ENCODE measurements at regions not wholly inside any gene's neighbourhood (a gene's known extent, or its start where the extent isn't known, plus 50 kb on each side); places are given as distances from the start of the nearest gene placed in this dataset.
A peak's percentile ranks its signal among the peaks of the same experiment; 100 is the strongest.
"Not testable (repeated sequence)": the region's sequence is repeated elsewhere in the genome, so short reads cannot be mapped to it uniquely, and the experiment has no call there.

DNA sequence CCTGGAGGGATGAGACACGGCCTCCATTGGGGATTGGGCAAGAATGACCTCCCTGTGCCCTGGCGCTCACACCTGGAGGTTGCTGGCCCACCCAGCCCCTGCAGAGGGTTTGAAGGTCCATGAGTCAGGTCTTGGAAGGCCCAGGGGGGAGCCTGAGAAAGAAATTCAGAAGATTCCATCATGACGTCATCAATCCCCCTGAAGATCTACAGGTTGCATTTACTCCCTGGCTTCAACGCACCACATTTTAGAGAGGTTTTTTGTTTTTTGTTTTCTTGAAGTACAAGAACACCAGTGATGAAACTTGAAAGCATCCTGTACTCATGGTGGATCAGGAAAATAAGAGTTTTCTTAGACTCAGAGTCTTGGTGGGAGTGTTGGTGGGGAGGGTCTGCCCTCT, 82.4 kb upstream of the SLC25A33 start:
- 80 to 100% (median 93%) methylated on average over 1 to 3 of the region's 4 CpGs; no CpG with 5 or more reads in 5 of the 10 experiments for WGBS, 10 experiments
- in situ Hi-C loops (cut with MboI; ENCODE audit: low pct_unique_long_range_greater_than_20kb in 2 of 9, low sequenced_read_pairs in 9 of 9, unreplicated experiment in 9 of 9), result no loop called here
- no peak for ATAC-seq (replicated peaks in 6 of 8)
- Histone ChIP-seq H3K27ac (no peak overlapping the region), H3K4me1 (replicated peaks in 1 of 2) (peaks cover 23 to 33% of the 10 kb centered on the region in 2 donors), H3K4me3 (no peak overlapping the region)

GRCh38 chr1:9459816-9460407, 79.4 kb upstream of the SLC25A33 start:
- in situ Hi-C loops (cut with MboI; ENCODE audit: low pct_unique_long_range_greater_than_20kb in 2 of 9, low sequenced_read_pairs in 9 of 9, unreplicated experiment in 9 of 9), result no loop called here
- 0 to 71% (median 69%) methylated on average over 1 to 10 of the region's 10 CpGs; no CpG with 5 or more reads in 5 of the 10 experiments for WGBS, 10 experiments
- peak in 1 of 8 experiments; percentile 29 for ATAC-seq (replicated peaks in 6 of 8)
- H3K27ac ChIP-seq, result no peak overlapping the region
- H3K4me3 ChIP-seq, result no peak overlapping the region
- H3K4me1 ChIP-seq (replicated peaks in 1 of 2), result peaks cover 2 to 7% of the 10 kb centered on the region in 2 donors

GRCh38 chr1:9465640-9466039, 73.6 kb upstream of the SLC25A33 start:
- H3K4me3 ChIP-seq, result no peak overlapping the region
- H3K4me1 ChIP-seq (replicated peaks in 1 of 2), result no peaks in the 10 kb centered on the region
- no peak for ATAC-seq (replicated peaks in 6 of 8)
- H3K27ac ChIP-seq, result no peak overlapping the region
- 60 to 100% (median 88%) methylated on average over 1 to 9 of the region's 9 CpGs; no CpG with 5 or more reads in 1 of the 10 experiments for WGBS, 10 experiments
- in situ Hi-C loops (cut with MboI; ENCODE audit: low pct_unique_long_range_greater_than_20kb in 2 of 9, low sequenced_read_pairs in 9 of 9, unreplicated experiment in 9 of 9), result no loop called here

- H3K4me3 ChIP-seq, result no peak overlapping the region
- H3K27ac ChIP-seq, result no peak overlapping the region
- in situ Hi-C loops (cut with MboI; ENCODE audit: low pct_unique_long_range_greater_than_20kb in 2 of 9, low sequenced_read_pairs in 9 of 9, unreplicated experiment in 9 of 9), result no loop called here
- WGBS, 10 experiments, result 0 to 80% (median 70%) methylated on average over 2 to 26 of the region's 29 CpGs
- peak in 6 of 8 experiments; percentile 22 to 91 (median 36) for ATAC-seq (replicated peaks in 6 of 8)
- H3K4me1 ChIP-seq (replicated peaks in 1 of 2), result no peaks in the 10 kb centered on the region
Measured at GRCh38 chr1:9466780-9467758, 72.2 kb upstream of the SLC25A33 start.

- WGBS, 10 experiments, result 14 to 100% (median 83%) methylated on average over 1 to 2 of the region's 3 CpGs; no CpG with 5 or more reads in 5 of the 10 experiments
- in situ Hi-C loops (cut with MboI; ENCODE audit: low pct_unique_long_range_greater_than_20kb in 2 of 9, low sequenced_read_pairs in 9 of 9, unreplicated experiment in 9 of 9), result not testable (repeated sequence)
Measured at GRCh38 chr1:9469882-9470281, 69.4 kb upstream of the SLC25A33 start.

GRCh38 chr1:9471679-9472078, 67.6 kb upstream of the SLC25A33 start:
- ATAC-seq (replicated peaks in 6 of 8), result no peak
- WGBS, 10 experiments, result 33 to 98% (median 72%) methylated on average over 1 to 15 of the region's 15 CpGs; no CpG with 5 or more reads in 2 of the 10 experiments
- Histone ChIP-seq H3K4me3 (no peak overlapping the region), H3K4me1 (replicated peaks in 1 of 2) (peaks cover 6 to 7% of the 10 kb centered on the region in 2 donors), H3K27ac (no peak overlapping the region)
- in situ Hi-C loops (cut with MboI; ENCODE audit: low pct_unique_long_range_greater_than_20kb in 2 of 9, low sequenced_read_pairs in 9 of 9, unreplicated experiment in 9 of 9), result no loop called here

More at GRCh38 chr1:9469882-9470281, 69.4 kb upstream of the SLC25A33 start:
- not testable (repeated sequence) for ATAC-seq (replicated peaks in 6 of 8); H3K4me1 ChIP-seq (replicated peaks in 1 of 2); H3K27ac ChIP-seq; H3K4me3 ChIP-seq

GRCh38 chr1:9472386-9473031, 66.8 kb upstream of the SLC25A33 start:
- in situ Hi-C loops (cut with MboI; ENCODE audit: low pct_unique_long_range_greater_than_20kb in 2 of 9, low sequenced_read_pairs in 9 of 9, unreplicated experiment in 9 of 9), result no loop called here
- H3K4me1 ChIP-seq (replicated peaks in 1 of 2), result peaks cover 6 to 10% of the 10 kb centered on the region in 2 donors
- H3K27ac ChIP-seq, result no peak overlapping the region
- WGBS, 10 experiments, result 11 to 98% (median 79%) methylated on average over 3 to 9 of the region's 13 CpGs; no CpG with 5 or more reads in 5 of the 10 experiments
- H3K4me3 ChIP-seq, result no peak overlapping the region
- ATAC-seq (replicated peaks in 6 of 8), result no peak

DNA sequence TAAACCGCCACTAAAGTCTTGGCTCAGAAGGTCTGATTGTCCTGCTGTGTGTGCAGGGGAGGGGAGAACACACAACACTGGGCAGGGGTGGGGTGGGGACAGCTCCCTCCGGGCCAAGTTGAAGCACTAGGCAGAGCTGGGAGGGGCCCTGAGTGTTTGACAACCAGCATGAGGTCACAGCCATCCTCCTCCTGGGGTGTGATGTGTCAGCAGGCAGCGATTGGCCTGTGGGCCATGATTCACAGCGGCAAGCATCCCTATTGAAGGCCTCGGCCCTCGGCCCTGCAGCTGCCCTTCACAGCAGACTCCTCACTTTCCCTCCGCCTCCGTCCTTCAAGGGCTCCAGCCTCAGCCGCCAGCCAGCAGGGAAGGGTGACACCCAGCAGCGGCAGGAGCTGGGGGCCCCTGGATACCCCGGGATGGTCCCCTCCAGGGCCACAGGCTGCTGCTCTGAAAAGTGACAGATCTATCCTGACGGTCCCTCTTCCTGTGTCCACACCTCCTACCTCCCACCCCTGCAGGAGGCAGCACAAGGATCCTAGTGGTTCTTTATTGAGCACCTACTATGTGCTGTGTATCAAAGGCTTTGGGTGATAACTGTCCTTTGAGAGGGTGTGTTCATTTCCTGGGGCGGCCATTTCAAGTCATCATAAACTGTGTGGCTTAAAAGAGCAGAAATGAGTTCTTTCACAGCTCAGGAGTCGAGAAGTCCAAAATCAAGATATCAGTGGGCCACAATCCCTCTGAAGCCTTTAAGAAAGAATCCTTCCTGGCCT, 66.0 kb upstream of the SLC25A33 start:
- Histone ChIP-seq H3K4me1 (replicated peaks in 1 of 2) (peaks cover 6 to 10% of the 10 kb centered on the region in 2 donors), H3K27ac (peak overlapping the region; percentile 40 to 71), H3K4me3 (no peak overlapping the region)
- peak; percentile 94 to 99 (median 96) for ATAC-seq (replicated peaks in 6 of 8)
- in situ Hi-C loops (cut with MboI; ENCODE audit: low pct_unique_long_range_greater_than_20kb in 2 of 9, low sequenced_read_pairs in 9 of 9, unreplicated experiment in 9 of 9), result no loop called here
- WGBS, 10 experiments, result 10 to 77% (median 53%) methylated on average over 1 to 12 of the region's 14 CpGs; no CpG with 5 or more reads in 4 of the 10 experiments

DNA sequence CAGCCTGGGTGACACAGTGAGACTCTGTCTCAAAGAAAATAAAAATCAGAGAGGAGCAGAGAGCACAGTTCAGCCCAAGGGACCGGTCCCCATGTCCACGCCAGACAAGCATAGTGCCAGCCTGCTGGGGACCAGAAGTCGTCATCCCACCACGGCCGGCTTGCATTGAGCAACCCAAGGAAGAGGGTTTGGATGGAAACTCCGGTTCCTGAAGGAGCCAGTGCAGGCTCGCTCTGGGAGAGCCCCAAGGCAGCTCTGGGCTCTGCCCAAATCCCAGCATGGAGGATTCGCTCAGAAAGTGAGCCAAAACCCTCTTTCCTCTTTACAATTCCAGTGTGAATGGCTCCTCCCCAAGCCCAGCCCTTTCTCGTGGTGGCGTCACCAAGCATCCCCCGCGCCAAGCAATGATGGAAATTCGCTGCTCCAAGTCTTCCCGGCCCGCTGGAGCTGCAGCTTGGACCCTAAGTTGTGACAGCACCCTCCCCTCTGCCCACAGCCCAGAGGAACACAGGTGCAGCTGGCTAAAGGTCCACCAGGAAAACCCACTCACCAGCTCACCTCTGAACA, 64.1 kb upstream of the SLC25A33 start:
- no peak for ATAC-seq (replicated peaks in 6 of 8)
- peaks cover 6 to 10% of the 10 kb centered on the region in 2 donors for H3K4me1 ChIP-seq (replicated peaks in 1 of 2)
- 8 to 85% (median 74%) methylated on average over 4 to 15 of the region's 15 CpGs; no CpG with 5 or more reads in 4 of the 10 experiments for WGBS, 10 experiments
- H3K4me3 ChIP-seq, result no peak overlapping the region
- in situ Hi-C loops (cut with MboI; ENCODE audit: low pct_unique_long_range_greater_than_20kb in 2 of 9, low sequenced_read_pairs in 9 of 9, unreplicated experiment in 9 of 9), result loop anchor here in 8 of 9 experiments (25.0 kb wide), 4 partner anchors 188 to 363 kb away; partner anchors contain the start of genes GPR157 (in 1 of the 8) and SPSB1 (in 1 of the 8)
- no peak overlapping the region for H3K27ac ChIP-seq

DNA sequence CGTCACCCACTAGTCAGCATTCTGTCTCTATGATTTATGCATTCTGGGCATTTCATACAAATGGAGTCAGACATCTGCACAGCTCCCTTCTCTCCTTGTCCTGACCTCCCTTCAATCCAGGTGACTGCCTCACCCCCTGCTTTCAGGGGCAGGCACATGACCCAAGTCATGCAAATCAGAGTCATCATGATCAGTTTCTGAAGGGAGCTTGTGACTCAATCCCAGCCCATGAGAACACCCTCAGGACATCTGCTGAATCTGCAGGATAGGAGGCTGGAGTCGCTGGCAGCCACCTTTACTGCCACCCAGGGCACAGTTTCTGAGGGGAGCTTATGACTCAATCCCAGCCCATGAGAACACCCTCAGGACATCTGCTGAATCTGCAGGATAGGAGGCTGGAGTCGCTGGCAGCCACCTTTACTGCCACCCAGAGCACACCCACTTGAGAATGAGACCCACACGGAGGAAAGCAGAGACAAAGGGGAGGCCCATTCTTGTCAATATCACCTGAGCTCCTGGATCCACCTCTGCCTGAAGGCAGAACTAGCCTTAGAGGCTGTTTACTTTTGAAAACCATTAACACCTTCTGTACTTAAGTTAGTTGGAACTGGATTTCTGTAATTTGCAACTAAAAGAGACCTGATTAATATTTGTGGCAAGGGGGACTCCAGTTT, 62.3 kb upstream of the SLC25A33 start:
- Histone ChIP-seq H3K27ac (no peak overlapping the region), H3K4me1 (replicated peaks in 1 of 2) (peaks cover 6 to 16% of the 10 kb centered on the region in 2 donors), H3K4me3 (no peak overlapping the region)
- in situ Hi-C loops (cut with MboI; ENCODE audit: low pct_unique_long_range_greater_than_20kb in 2 of 9, low sequenced_read_pairs in 9 of 9, unreplicated experiment in 9 of 9), result loop anchor here in 8 of 9 experiments (25.0 kb wide), 4 partner anchors 190 to 365 kb away; partner anchors contain the start of genes GPR157 (in 1 of the 8) and SPSB1 (in 1 of the 8)
- ATAC-seq (replicated peaks in 6 of 8), result peak in 7 of 8 experiments; percentile 3 to 49 (median 32)
- 22 to 80% (median 40%) methylated on average over 1 to 4 of the region's 4 CpGs; no CpG with 5 or more reads in 3 of the 10 experiments for WGBS, 10 experiments

- in situ Hi-C loops (cut with MboI; ENCODE audit: low pct_unique_long_range_greater_than_20kb in 2 of 9, low sequenced_read_pairs in 9 of 9, unreplicated experiment in 9 of 9), result loop anchor here in 8 of 9 experiments (25.0 kb wide), 4 partner anchors 190 to 365 kb away; partner anchors contain the start of genes GPR157 (in 1 of the 8) and SPSB1 (in 1 of the 8)
- peaks cover 6 to 18% of the 10 kb centered on the region in 2 donors for H3K4me1 ChIP-seq (replicated peaks in 1 of 2)
- no peak overlapping the region for H3K4me3 ChIP-seq
- WGBS, 10 experiments, result 60 to 100% (median 76%) methylated on average over 1 to 4 of the region's 4 CpGs; no CpG with 5 or more reads in 3 of the 10 experiments
- H3K27ac ChIP-seq, result no peak overlapping the region
- no peak for ATAC-seq (replicated peaks in 6 of 8)
Measured at GRCh38 chr1:9477535-9477934, 61.7 kb upstream of the SLC25A33 start.
